ENCODE measurements at regions not wholly inside any gene's neighbourhood (a gene's known extent, or its start where the extent isn't known, plus 50 kb on each side); places are given as distances from the start of the nearest gene placed in this dataset.

GRCh38 chr15:95095250-95095649, 863.9 kb downstream of the MCTP2 start:
- no peak for DNase-seq

- DNase-seq: no peak
Measured at GRCh38 chr15:95096651-95097050, 865.3 kb downstream of the MCTP2 start.

GRCh38 chr15:95097361-95097760, 866.0 kb downstream of the MCTP2 start:
- no peak for DNase-seq

GRCh38 chr15:95105229-95105628, 873.9 kb downstream of the MCTP2 start:
- no peak for DNase-seq

GRCh38 chr15:95106801-95107200, 875.4 kb downstream of the MCTP2 start:
- no peak for DNase-seq

- no peak for DNase-seq
Measured at GRCh38 chr15:95108673-95109072, 877.3 kb downstream of the MCTP2 start.

- no peak for DNase-seq
Measured at GRCh38 chr15:95111969-95112368, 880.6 kb downstream of the MCTP2 start.

GRCh38 chr15:95113041-95113440, 881.7 kb downstream of the MCTP2 start:
- no peak for DNase-seq

GRCh38 chr15:95119041-95119610, 887.8 kb downstream of the MCTP2 start:
- DNase-seq: no peak

GRCh38 chr15:95120595-95120994, 889.2 kb downstream of the MCTP2 start:
- DNase-seq: no peak

GRCh38 chr15:95121191-95121590, 889.8 kb downstream of the MCTP2 start:
- DNase-seq: no peak

GRCh38 chr15:95125803-95126202, 894.4 kb downstream of the MCTP2 start:
- no peak for DNase-seq

- no peak for DNase-seq
Measured at GRCh38 chr15:95127356-95127755, 896.0 kb downstream of the MCTP2 start.

- no peak for DNase-seq
Measured at GRCh38 chr15:95129574-95129973, 898.2 kb downstream of the MCTP2 start.

GRCh38 chr15:95131131-95131556, 899.8 kb downstream of the MCTP2 start:
- DNase-seq: peak in 1 of 2 experiments; percentile 1

GRCh38 chr15:95132774-95133173, 901.4 kb downstream of the MCTP2 start:
- DNase-seq: no peak

GRCh38 chr15:95134431-95135110, 903.2 kb downstream of the MCTP2 start:
- no peak for DNase-seq

GRCh38 chr15:95138604-95139270, 907.4 kb downstream of the MCTP2 start:
- DNase-seq: no peak

GRCh38 chr15:95141486-95141885, 910.1 kb downstream of the MCTP2 start:
- DNase-seq: no peak

GRCh38 chr15:95142531-95142930, 911.2 kb downstream of the MCTP2 start:
- DNase-seq: no peak

- no peak for DNase-seq
Measured at GRCh38 chr15:95146481-95146880, 915.1 kb downstream of the MCTP2 start.

- no peak for DNase-seq
Measured at GRCh38 chr15:95148183-95148582, 916.8 kb downstream of the MCTP2 start.

- DNase-seq: no peak
Measured at GRCh38 chr15:95149036-95149435, 917.7 kb downstream of the MCTP2 start.

- no peak for DNase-seq
Measured at GRCh38 chr15:95149771-95150170, 918.4 kb downstream of the MCTP2 start.
